GM19455 (cell line): ENCODE measurements at regions not wholly inside any gene's neighbourhood (a gene's known extent, or its start where the extent isn't known, plus 50 kb on each side); places are given as distances from the start of the nearest gene placed in this dataset.
"Not testable (repeated sequence)": the region's sequence is repeated elsewhere in the genome, so short reads cannot be mapped to it uniquely, and the experiment has no call there.

Source experiments
- ATAC-seq: cut with Tn5 transposase; IDR thresholded peaks from one replicate; pipeline ENCODE4 v1.9.1; 2021; ENCODE audit not compliant: unreplicated experiment

DNA sequence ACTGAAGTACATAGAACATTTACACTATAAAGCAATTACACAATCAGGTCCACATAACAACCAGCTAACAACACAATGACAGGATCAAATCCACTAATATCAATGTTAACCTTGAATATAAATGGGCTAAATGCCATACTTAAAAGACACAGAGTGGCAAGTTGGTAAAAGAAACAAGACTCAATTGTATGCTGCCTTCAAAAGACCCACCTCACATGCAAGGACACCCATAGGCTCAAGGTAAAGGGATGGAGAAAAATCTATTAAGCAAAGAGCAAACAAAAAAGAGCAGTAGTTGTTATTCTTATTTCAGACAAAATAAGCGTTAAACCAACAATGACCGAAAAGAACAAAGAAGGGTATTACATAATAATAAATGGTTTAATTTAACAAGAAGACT is 183.3 kb downstream of the PYDC2 start:
- ATAC-seq, result no peak

DNA sequence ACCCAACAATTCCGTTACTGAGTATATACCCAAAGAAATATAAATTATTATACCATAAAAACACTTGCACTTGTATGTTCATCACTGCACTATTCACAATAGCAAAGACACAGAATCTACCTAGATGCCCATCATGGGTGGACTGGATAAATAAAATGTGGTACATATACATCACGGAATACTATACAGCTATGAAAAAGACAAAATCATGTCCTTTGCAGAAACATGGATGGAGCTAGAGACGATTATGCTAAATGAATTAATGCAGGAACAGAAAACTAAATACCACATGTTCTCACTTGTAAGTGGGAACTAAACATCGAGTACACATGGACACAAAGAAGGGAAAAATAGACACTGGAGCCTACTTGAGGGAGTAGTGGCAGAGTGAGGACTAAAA is 185.3 kb downstream of the PYDC2 start:
- ATAC-seq, result no peak

DNA sequence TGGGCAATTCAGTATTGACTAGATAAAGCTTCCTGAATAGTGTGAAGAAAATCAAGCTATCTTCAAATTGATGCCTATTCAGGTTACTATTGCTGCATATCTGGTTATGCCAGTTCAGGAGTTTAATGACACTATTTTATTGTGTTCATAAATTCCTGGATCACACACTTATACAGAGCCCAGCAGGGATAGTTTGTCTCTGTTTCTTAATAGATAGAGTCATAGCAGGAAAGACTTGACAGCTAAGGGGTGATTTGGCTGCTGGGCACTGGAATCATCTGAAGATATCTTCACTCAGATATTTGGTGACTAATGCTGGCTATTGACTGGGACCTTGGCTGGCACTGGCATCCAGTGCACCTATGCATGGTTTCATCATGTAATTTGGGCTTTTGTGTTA is 187.8 kb downstream of the PYDC2 start:
- no peak for ATAC-seq

DNA sequence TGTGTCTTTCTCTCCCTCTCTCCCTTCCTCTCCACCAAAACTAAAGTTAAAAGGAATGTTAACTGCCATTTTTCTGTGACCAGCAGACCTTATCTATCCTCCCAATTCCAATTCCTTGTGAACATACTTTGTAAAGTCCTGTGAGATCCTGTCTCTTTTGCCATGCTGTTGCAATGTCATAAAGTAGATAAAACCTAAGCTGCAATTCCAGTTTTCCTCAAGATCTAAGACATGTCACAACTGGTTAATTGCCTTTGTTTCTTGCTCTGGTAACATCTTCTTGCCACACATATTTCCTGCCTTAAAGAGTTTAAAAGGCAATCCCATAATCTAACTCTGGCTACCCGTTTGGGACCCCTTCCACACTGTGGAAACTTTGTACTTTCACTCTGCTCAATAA is 188.7 kb downstream of the PYDC2 start:
- ATAC-seq, result no peak

DNA sequence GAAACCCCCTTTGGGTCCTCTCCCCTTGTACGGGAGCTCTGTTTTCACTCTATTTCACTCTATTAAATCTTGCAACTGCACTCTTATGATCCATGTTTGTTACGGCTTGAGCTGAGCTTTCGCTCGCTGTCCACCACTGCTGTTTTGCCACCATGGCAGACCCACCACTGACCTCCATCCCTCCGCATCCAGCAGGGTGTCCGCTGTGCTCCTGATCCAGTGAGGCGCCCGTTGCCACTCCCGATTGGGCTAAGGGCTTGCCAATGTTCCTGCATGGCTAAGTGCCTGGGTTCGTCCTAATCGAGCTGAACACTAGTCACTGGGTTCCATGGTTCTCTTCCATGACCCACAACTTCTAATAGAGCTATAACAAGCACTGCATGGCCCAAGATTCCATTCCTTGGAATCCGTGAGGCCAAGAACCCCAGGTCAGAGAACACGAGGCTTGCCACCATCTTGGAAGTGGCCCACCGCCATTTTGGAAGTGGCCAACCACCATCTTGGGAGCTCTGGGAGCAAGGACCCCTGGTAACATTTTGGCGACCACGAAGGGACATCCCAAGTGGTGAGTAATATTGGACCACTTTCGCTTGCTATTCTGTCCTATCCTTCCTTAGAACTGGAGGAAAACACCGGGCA is 197.9 kb downstream of the PYDC2 start:
- not testable (repeated sequence) for ATAC-seq

DNA sequence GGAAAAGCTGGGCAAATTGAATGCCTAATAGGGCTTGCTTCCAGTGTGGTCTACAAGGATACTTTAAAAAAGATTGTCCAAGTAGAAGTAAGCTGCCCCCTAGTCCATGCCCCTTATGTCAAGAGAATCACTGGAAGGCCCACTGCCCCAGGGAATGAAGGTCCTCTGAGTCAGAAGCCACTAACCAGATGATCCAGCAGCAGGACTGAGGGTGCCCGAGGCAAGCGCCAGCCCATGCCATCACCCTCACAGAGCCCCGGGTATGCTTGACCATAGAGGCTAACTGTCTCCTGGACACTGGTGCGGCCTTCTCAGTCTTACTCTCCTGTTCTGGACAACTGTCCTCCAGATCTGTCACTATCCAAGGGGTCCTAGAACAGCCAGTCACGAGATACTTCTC is 201.2 kb downstream of the PYDC2 start:
- not testable (repeated sequence) for ATAC-seq

DNA sequence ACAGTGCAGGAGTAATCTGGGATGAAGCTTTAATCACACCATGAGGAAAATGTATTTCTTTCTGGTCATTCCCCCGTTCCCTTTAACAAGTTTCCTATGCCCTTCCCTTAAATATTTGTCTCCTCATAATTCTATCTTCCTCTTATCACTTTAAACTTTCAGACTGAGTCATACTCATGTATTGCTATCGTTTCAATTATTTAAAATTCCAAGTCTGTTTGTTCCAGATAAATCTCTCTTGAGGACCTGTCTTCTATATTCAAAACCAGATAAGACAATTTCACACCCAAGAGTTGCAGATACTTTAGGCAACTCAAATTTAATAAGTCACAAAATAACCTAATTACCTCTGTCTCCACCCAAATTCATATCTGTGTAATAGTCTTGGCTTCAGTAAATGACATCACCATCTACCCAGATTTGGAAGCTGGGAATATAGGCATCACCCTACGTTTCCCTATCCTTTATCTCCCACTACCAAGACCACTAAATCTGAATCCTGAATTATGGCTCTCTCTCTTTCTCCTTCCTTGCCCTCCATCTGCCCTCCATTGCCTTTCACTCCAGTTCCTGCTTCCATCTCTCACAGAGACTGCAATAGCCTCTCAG is 220.1 kb downstream of the PYDC2 start:
- ATAC-seq, result no peak

DNA sequence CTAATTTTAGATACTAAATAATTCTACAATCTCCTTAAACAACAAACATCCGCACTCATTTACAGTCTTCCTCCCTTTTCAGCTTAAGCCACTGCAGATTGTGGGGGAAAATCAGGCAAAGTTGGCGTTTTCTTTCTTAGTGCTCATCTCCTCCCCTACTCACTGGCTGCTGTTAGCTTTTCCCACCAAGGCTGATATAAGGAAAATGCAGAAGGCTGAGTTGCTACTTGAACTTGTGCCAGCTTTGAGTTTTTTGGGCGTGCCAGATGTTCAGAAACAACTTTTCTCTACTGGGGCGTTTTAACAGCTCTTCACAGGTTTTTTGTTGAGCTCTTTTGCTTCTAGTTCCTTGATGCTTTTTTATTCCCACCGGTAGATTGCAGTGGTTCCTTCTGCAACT is 222.0 kb downstream of the PYDC2 start:
- no peak for ATAC-seq

DNA sequence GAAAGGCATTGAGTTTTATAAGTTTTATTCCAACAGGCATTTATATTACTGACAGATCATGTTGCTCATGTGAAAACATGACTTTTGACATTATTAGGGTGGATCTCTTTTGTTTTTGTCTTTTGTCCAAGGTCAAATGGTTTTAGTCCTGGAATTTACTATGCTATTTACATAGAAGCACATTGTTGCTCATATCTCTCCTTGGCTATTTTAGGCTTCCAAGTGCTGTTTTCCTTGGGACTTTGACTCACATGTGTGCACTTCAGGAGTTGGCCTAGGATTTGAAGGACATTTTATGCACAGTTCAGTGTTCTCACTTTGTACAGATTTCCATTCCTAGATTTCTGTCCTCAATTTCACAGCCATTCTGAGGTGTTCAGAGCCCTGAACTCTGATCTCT is 225.7 kb downstream of the PYDC2 start:
- ATAC-seq, result no peak

DNA sequence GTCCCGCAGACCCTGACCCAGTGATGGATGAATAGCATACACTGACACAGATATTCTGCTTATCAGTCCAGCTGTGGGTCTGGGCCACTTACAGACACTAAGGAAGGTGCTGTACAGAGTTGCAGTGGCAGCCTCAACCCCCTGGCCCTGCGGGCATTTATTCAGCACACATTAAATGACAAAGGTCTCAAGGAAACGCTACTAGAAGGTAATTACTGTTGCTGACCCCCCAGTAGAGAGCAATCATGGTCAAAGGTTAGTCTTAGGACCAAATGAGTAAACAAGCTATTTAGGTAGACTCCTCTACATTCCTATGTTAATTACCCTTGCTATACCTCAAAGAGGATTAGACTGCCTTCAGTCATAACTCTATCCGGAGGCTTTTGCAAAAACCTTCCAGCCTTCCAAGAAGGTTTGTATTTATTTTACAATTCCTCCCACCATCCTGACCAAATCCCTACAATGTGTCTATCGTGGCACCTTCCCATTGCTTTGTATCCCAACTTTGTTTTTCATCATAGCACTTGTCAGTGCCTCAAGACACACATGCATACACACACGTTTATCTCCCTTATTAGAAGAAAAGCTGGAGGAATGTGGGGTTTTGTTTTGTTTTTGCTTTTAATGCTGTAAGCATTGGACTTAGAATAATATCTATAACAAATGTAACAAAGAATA is 227.9 kb downstream of the PYDC2 start:
- no peak for ATAC-seq

DNA sequence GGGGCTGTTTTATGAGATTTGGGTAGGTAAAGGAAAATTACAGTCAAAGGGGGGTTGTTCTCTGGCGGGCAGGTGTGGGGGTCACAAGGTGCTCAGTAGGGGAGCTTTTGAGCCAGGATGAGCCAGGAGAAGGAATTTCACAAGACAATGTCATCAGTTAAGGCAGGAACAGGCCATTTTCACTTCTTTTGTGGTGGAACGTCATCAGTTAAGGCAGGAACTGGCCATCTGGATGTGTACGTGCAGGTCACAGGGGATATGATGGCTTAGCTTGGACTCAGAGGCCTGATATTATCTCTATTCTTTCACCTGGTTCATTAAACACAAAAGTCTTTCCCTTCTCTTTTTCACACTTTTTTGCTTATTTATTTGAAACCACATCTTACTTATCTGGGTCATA is 230.2 kb downstream of the PYDC2 start:
- ATAC-seq, result not testable (repeated sequence)

DNA sequence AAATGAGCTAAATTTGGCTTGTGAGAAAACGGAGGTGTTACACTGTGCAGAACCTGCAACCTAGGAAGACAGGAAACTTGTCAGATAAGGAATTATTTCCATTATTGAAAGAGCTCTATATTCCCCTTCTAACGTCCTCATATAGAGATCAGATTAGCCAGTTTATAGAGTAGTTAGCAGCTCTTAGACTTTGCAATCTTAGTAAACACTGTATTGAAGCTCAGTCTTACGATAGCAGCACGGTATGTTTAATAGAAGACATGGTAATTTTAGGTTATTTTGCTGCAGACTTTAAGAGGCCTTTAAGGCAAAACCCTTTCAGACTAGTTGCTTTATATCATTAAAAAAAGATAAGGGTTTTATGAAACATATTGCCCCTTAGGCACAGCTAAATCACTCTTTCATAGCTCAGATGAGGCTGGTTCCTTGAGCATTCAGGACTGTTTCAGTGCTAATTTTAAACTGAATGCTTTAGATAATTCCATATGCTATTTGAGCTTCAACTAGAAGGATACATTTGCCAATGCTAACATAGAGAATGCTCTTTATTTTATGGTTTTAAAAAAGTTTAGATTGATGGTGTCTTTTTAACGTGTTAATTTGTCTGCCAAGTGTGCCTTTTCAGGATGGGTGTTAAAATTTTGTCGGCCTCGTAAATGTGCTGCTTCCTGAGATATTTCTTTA is 234.3 kb downstream of the PYDC2 start:
- ATAC-seq, result no peak

DNA sequence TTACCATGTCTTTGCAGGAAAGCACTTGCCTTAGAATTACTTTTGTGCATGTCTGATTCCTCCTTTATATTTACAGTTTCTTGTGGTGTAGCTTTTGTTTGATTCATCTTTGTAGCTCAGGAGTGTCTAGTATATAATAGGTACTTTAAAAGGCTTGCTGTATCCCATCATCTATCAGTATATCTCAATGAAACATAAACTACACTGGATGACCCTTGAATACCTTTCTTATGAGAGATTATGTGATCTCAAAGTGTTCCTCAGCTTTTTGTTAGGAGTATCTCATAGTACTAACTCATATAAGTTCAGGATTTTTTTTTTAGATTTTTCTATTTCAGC is 234.8 kb downstream of the PYDC2 start:
- no peak for ATAC-seq

DNA sequence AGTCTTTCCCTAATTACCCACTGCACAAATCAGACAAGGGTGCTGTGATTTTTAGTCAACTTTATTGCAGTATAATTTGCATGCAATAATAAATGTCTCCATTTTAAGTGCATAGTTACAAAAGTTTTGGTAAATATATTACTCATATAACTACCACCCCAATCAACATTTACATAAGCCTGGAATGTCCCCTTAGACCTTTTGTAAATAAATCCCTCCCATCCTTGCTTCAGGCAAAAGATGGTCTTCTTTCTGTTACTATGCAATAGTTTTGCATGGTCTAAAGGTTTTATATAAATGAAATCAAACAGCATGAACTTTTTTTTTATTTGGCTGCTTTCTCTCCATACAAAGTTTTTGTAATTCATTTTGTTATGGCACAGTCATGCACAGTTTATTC is 235.4 kb downstream of the PYDC2 start:
- no peak for ATAC-seq

DNA sequence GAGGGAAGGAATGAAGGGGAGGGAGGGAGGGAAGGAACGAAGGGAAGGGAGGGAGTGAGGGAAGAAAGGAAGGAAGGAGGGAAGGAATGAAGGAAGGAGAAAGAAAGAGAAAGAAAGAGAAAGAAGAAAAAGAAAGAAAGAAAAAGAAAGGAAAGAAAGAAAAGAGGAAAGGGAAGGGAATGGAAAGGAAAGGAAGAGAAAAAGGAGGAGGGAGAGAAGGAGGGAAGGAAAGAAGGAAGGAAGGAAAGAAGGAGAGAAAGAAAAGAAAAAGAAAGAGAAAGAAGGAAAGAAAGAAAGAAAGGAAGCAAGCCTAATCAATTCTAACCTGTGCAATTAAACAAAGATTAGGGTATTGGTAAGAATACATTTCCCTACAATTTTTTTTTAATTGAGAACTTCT is 238.6 kb downstream of the PYDC2 start:
- no peak for ATAC-seq

DNA sequence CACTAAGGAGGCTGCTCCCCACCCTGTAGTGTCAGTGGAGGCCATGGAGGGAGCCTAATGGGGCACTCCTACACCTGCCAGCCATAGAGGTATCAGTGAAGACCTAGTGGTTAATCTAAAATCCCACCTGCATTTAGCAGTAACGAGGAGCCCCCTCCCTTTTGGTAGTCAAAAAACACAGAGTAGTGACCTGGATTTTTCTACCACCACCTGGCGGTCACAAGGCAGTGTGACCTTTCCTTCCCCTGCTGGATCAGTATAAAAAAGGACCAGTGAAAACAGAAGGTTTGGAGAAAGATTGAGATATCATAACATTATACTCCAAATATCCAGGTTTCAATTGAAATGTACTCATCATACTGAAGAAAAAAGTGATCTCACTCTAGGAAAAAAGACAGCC is 241.2 kb downstream of the PYDC2 start:
- ATAC-seq, result no peak

DNA sequence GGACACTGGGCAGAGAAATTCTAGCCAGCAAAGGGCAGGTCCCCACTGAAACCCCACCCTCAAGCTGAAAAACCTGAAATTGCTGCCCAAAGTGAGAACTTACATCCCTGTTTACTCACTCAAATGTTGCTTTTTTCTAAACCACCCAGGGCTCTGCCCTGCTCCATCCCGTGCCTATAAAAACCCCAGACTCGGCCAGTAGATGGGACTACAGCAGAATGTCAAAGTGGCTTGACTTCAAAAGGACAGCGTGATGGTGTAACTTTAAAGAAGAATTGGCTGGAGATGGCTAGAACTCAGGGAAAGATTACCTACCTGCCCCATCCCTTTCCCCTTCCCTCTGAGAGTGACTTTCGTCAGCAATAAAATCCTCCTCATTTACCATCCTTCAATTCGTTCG is 246.9 kb downstream of the PYDC2 start:
- no peak for ATAC-seq

DNA sequence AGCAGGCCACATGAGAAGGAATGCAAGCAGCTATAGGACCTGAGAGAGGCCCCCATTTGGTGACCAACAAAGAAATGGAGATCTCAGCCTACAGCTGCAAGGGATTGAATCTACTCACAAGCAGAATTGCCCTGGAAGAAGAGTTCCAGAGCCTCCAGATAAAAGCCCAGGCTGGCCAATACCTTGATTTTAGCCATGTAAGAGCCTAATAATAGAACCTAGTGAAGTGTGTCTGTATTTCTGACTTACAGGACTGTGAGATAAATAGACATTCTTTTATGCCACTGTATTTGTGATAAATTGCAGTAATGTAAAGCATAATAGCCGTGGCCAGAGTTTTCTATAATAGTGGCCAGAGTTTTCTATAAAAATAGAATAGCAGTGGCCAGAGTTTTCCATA is 254.6 kb downstream of the PYDC2 start:
- ATAC-seq, result no peak

DNA sequence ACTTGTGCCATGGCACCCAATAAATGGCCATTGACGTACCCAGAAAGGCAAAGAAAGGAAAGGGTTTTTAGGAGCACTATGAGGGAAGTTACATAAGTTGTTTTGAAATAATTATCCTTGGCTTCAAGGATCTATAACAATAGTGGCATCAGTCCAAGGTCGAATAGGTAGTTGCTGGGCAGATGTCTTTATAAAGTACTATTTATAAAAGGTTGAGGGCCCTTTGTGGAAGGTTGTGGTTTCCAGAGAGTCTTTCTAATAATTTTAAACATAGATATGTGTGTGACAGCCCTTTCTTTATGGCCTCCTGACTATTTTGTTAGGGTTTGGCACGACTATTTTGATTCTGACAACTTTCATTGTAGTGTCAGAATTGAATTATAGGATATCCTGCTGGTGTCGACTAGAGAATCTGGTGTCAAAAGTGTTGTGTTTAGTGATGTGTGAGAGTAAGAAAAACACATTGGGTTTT is 260.5 kb downstream of the PYDC2 start:
- no peak for ATAC-seq

DNA sequence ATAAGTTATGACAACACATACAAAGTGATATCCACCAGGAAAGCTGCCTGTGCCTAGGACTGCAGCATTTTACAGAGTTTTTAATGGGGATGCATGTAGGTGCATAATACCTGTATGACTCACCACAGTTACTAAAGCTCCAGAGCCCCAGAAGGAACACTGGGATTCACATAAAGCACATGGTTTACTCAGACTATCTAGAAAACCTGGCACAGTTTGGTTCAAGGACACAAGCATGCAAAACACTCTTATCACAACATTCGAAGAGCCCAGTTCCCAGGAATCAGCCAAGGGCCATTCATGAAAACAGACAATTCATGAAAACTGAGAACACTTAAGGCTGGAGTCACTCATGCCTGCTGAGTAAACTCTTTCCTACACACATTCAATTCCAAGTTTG is 261.0 kb downstream of the PYDC2 start:
- ATAC-seq, result no peak

DNA sequence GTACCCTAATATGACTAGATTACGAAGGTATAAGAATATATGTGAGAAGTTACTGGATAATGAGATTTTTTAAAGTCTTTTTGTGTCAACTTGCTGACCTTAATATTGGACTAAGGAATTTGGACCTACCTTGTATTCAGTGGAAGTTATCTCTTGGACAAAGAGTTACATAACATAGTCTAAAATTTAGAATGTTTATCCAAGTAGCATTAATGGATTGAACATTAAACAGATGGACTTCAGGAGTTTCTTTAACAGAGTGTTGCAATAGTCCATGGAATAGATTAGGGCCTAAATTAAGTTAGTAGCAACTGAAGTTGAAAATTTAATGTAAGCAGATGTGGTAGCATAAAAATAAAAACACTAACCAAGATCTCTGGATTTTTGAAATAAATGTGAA is 266.4 kb downstream of the PYDC2 start:
- no peak for ATAC-seq

DNA sequence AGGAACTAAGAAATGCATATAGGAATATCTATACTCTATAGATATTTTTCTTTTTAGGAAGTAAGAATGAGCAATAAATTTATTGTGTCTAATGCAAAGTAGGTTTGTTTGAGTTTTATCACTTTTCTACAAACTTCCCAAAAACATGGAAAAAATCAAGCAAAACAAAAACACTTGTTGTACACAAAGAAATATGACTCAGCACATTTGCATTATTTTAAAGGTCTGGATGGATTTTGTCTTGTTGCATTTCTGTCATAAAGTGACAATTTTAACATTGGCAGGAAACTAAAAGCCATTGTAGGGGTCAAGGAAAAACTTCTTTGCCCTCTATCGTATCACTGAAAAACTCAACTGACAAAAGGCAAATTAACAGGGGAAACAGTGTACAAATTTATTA is 267.2 kb downstream of the PYDC2 start:
- no peak for ATAC-seq
